Daoy (cell line): ENCODE measurements at regions not wholly inside any gene's neighbourhood (a gene's known extent, or its start where the extent isn't known, plus 50 kb on each side); places are given as distances from the start of the nearest gene placed in this dataset.
"Not testable (repeated sequence)": the region's sequence is repeated elsewhere in the genome, so short reads cannot be mapped to it uniquely, and the experiment has no call there.

Source experiments
- DNase-seq: peaks from one replicate; pipeline ENCODE4 v3.0.0-alpha.2; 2015; ENCODE audit warnings: low read depth

- DNase-seq, result no peak
These were observed 94.5 kb upstream of the TBC1D5 start for GRCh38 chr3:17836919-17837318.

- no peak for DNase-seq
These were observed 93.7 kb upstream of the TBC1D5 start for GRCh38 chr3:17836092-17836491.

- no peak for DNase-seq
These were observed 91.5 kb upstream of the TBC1D5 start for GRCh38 chr3:17833786-17834559.

GRCh38 chr3:17832016-17832415 lies 89.6 kb upstream of the TBC1D5 start:
- DNase-seq, result no peak

- DNase-seq, result no peak
These were observed 88.9 kb upstream of the TBC1D5 start for GRCh38 chr3:17831366-17831765.

- no peak for DNase-seq
These were observed 88.4 kb upstream of the TBC1D5 start for GRCh38 chr3:17830788-17831187.

- DNase-seq, result no peak
These were observed 86.0 kb upstream of the TBC1D5 start for GRCh38 chr3:17828388-17828787.

GRCh38 chr3:17825298-17825697 lies 82.9 kb upstream of the TBC1D5 start:
- no peak for DNase-seq

GRCh38 chr3:17823816-17824215 lies 81.4 kb upstream of the TBC1D5 start:
- no peak for DNase-seq

GRCh38 chr3:17823036-17823435 lies 80.6 kb upstream of the TBC1D5 start:
- DNase-seq, result no peak

- DNase-seq, result no peak
These were observed 78.3 kb upstream of the TBC1D5 start for GRCh38 chr3:17820704-17821103.

GRCh38 chr3:17820275-17820674 lies 77.8 kb upstream of the TBC1D5 start:
- no peak for DNase-seq

GRCh38 chr3:17817973-17818372 lies 75.5 kb upstream of the TBC1D5 start:
- not testable (repeated sequence) for DNase-seq

GRCh38 chr3:17817545-17817944 lies 75.1 kb upstream of the TBC1D5 start:
- no peak for DNase-seq

GRCh38 chr3:17816839-17817238 lies 74.4 kb upstream of the TBC1D5 start:
- DNase-seq, result not testable (repeated sequence)

GRCh38 chr3:17812328-17812727 lies 69.9 kb upstream of the TBC1D5 start:
- not testable (repeated sequence) for DNase-seq

GRCh38 chr3:17811646-17812045 lies 69.2 kb upstream of the TBC1D5 start:
- no peak for DNase-seq

GRCh38 chr3:17810759-17811158 lies 68.3 kb upstream of the TBC1D5 start:
- DNase-seq, result peak; percentile 10

- peak; percentile 13 for DNase-seq
These were observed 66.6 kb upstream of the TBC1D5 start for GRCh38 chr3:17808994-17809393.

- DNase-seq, result no peak
These were observed 64.4 kb upstream of the TBC1D5 start for GRCh38 chr3:17806876-17807275.

- DNase-seq, result no peak
These were observed 63.8 kb upstream of the TBC1D5 start for GRCh38 chr3:17806201-17806600.

GRCh38 chr3:17805461-17805940 lies 63.1 kb upstream of the TBC1D5 start:
- no peak for DNase-seq

- no peak for DNase-seq
These were observed 60.5 kb upstream of the TBC1D5 start for GRCh38 chr3:17802950-17803349.

GRCh38 chr3:17801131-17801530 lies 58.7 kb upstream of the TBC1D5 start:
- DNase-seq, result no peak
